Stimulated activated CD4-positive, alpha-beta T cell treated with anti-CD3 and anti-CD28 coated beads, Interleukin-12 subunit alpha, Interleukin-12 subunit beta, amount 100 ng/mL, for 24 hours (primary cell): ENCODE measurements at regions not wholly inside any gene's neighbourhood (a gene's known extent, or its start where the extent isn't known, plus 50 kb on each side); places are given as distances from the start of the nearest gene placed in this dataset.
"Not testable (repeated sequence)": the region's sequence is repeated elsewhere in the genome, so short reads cannot be mapped to it uniquely, and the experiment has no call there.

ENCODE experiments used
- DNase-seq, 2 experiments: peaks; one replicate each; pipeline ENCODE4 v3.0.0-alpha.2; 2020; ENCODE audit warnings: low read depth in 2 of 2

DNA sequence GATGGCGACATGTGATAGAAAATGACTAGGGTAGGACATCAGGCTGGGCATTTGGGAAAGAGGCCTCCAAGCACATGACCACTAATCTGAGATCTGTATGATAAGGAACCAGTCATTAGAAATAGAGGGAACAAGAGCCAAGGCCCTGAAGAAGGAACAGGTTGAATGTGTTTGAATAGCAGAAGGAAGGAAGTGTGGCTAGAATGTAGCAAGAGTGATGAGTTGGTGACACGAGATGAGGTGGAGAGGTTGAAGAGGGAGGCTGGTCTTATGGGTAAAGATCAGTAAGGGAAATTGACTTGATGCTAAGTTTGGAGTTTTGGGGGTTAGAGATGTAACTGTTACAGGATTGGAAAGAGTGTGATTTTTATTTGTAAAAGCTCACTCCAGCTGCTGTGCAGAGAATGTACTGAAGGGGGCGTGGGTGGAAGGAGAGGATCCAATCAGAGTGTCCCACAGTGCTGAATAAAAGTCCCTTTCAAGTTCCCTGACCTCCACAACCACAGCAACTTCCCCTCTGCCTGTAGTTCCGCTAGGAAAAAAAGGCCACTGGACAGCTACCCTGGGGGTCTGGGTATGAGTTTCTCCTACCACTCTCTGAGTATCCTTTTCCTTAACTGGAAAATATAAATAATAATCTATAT lies 295.0 kb downstream of the OMA1 start:
- DNase-seq: no peak

- DNase-seq: no peak
Measured at GRCh38 chr1:58250587-58250948, 296.0 kb downstream of the OMA1 start.

DNA sequence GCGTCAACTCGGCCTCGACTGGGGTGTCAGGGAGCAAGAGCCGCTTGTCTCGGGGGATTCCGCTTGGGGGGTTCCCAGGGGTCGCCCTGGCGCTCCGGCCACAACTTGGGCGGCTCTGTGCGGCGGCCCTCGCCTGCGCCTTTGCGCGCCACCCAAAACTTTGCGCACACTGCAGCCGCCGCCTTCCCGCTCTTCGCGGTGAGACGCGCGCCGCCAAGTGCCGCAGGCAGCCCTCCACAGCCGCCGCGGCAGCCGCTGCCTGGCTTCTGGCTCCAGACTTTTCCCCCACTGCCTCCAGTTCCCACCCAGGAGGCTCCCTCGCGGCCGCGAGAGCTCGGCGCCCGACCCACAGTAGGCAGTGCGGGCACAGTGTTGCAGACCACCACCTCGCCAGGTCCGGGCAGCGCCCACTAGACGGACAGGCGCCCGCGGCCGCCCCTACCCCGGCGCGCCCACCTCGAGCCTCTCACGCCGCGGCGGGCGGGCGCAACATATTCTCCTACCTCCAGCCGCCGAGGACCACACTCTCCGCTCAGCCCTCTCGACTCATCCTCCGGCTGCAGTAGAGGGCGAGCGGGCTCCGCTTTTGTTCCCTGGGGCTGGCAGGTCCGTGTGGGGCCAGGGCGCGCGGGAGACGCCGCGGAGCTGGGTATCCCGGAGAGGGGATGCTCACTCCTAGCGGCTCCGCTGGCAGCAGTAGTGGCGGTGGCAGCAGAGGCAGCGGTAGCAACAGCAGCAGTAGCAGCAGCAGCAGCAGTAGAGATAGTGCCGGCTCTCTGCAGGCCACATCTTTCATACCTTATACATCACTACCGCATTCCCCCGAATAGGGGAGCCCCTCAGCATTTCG lies 296.6 kb downstream of the OMA1 start:
- no peak for DNase-seq

- DNase-seq: no peak
Measured at GRCh38 chr1:58249388-58249736, 297.2 kb downstream of the OMA1 start.

DNA sequence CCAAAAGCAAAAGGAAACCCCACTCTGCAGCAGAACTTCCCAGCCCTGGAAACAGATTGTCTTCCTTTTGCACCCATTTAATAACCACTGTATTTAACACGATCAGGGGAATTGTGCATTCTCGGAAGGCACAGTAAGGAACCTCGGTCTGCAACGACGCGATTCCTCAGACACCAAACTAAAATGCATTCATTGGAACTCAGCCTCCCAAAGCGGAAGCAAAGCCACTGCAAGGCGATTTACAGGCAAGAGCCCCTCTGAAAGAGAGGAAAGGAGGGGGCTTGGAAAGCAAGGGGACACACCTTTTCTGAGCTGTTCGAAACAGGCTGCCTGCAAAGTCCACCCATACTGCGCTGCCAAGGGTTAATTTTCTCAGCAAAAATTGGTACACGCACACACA lies 297.7 kb downstream of the OMA1 start:
- no peak for DNase-seq

DNA sequence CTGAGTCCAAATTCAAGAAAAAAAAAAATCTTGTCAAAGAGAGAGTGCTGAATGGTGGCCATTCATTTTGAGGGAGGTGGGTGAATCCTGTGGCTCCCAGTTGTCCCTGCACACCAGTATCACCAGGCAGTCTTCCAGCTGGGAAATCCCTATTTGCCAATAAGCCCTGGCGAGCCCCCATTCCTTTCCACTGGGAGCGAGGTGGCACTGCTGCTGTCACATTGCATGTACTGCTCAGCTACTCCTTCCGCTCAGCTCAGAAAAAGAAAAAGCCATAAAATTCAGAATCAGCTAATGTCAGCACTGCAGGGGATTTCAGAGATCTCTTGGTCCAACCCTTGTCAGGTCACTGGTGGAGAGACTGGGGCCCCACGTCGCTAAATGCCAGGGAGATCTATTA lies 298.5 kb downstream of the OMA1 start:
- no peak for DNase-seq

DNA sequence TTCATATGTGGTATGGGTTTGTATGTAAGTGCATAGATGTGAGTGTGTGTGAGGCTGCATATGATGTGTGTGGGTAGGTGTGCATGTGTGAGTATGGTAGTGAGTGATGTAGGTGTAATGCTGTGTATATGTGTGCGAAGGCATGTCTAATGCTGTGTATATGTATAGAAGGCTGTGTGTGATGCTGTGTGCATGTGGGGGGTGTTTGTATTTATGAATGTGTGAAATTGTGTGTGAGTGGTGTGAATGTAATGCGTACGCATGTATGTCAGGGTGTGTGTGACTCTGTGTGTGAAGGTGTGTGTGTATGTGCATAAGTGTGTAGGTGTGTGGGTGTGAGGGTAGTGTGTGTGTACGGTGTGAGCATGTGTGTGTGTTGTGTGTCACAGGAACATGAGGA lies 300.0 kb downstream of the OMA1 start:
- no peak for DNase-seq

DNA sequence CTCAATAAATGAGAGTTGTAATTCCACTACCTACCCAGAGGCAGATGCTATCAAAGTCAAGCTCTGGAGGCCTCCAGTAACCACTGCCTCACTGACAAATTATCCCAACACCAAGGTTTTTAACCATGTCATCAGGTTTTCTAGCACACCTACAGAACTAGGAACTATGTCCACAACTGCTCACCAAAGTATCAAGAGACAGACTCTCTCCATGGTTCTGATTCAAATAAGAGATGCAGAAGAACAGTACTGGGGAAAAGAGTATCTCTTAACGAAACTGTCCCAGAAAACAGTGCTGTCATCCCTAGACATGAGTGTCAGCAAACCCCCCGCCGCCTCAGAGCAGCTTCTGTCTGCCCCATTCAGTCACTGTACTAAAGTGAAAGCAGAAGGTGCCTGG lies 301.7 kb downstream of the OMA1 start:
- no peak for DNase-seq

- no peak for DNase-seq
Measured at GRCh38 chr1:58238846-58239245, 307.7 kb downstream of the OMA1 start.

DNA sequence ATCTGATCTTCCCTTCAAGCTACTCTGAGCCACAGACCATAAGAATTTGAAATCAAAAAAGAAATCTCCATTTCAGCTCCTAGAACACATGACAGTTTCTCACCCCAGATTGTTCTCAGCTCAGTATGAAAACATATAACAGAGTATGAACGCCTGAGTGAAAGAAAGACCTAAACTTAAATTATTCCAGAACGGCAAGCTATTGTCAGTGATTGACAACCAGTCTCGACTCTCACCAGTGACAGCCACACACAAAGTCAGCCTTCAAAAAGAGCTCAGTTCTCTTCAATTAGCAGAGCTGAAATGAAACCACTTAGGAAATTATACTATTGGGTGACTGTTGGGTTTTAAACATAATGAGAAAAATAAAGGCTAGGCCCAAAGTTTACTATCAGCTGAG lies 312.8 kb downstream of the OMA1 start:
- no peak for DNase-seq

DNA sequence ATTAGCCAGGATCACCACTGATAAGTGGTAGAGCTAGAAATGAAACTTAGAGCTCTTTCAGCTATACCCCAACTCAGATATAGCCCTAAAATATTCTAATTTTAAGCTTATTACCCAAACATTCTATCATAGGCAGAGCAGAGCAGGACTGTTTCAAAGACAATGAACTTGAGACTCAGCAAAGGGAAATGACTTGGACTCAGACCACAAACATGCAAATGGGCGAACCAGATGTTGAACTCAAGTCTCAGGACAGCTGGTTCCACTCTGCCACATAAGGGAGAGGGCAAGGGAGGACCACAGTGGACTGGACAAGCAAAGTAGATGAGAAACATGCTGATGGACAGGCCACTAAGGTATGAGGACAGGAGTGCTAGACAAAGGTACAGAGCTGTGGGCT lies 315.3 kb downstream of the OMA1 start:
- no peak for DNase-seq

DNA sequence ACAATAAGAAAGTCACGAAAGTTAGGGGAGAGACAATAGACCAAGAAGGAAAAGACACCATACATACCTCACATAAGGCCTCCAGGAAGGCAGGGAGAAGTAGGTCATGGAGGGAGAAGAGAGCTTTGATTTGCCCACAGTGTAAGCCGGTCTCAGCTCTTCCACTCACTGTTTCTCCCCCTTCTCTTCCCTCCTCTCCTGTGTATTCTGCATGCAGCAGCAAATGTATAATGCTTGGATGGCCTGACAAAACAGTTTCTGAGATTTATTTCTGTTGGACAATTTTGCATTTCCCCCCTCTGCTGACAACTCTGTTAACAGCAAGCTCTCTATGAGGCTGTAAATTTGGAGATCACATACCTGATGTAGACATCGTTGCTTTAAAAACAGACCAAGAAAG lies 318.9 kb downstream of the OMA1 start:
- DNase-seq: no peak

DNA sequence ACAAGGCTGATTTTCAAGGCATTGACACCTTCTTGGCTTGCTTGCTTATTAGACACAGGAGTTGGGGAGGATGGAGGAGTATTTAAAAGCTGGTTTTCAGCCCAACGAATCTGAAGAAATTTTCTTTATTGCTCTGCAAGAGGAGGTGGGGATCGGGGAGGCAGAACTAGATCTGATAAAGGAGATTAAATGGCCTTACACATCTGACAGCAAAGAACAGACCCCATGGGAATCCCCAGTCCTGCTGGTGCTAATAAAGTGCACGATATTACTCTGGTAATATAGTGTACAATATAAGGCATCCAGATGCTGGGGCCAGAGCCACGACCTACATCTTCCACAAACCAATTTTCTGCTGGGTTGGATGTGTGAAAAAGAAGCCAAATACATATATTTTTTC lies 323.0 kb downstream of the OMA1 start:
- DNase-seq: no peak

DNA sequence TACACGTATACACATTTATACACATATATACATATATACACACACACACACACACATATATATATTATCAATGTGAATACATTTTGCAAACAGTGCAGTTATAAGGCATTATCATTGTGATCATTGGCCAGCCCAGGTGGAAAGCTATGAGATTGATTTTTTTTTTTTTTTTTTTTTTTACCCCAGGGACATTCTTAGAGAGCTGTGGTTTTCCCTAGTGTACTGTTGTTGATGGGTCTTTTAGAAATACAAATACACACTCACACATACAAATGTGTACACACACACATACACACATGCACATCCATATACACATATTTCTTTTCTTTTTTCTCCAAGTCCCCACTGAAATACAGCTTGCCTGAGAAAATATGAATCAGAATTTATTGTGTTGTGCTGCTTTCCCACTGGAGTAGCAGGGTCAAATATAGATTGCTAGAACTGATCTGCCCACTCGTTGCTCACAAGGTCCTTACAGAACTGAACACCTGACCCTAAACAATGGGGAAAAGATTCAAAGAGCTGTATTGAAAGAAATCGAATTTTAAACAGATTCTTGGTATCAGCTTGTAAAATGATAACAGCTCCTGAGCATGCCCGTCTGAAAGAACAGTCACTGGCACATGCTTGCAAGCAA lies 325.6 kb downstream of the OMA1 start:
- DNase-seq: no peak

DNA sequence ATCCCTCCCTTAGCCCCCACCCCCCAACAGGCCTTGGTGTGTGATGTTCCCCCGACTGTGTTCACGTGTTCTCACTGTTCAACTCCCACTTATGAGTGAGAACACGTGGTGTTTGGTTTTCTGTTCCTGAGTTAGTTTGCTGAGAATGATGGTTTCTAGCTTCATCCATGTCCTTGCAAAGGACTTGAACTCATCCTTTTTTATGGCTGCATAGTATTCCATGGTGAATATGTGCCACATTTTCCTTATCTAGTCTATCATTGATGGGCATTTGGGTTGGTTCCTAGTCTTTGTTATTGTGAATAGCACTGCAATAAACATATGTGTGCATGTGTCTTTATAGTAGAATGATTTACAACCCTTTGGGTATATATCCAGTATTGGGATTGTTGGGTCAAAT lies 330.4 kb downstream of the OMA1 start:
- DNase-seq: not testable (repeated sequence)

DNA sequence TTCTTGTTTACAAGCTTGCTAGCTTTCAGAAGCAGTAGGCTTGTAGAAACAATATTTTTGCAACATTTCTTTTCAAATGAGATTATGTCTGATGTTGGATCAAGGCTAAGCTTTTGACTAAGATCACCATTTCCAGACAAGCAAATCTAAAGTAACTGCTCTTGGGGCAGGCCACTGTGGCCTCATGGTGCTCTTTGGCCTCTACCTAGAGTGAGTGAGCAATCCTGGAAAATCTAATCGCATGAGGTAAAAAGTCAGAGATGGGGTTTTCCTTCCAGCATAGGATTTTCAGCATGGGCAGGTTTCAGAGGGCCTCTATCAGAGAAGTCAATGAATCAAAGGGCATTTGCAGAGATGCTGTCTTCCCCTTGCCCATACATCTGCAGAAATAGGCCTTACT lies 331.9 kb downstream of the OMA1 start:
- DNase-seq: no peak

DNA sequence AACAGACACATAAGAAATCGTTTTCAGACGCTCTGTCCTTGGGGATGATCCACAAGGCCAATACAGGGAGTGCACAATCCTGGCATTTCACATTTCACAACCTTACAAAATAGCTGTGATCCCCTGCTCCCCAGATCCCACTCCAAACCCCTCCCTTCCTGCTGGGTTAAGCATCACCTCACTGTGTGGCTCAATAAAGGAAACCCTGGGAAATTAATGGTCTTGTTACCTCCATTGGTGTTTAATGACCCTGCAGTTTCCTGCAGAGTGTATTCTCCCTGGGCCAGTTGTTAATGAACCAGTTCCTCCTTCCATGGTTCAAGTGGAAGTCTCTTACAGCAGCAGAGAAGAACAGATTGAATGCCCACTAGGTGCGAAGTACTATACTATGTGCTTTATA lies 334.7 kb downstream of the OMA1 start:
- DNase-seq: no peak

GRCh38 chr1:58209575-58209974 lies 337.0 kb downstream of the OMA1 start:
- DNase-seq: no peak

- no peak for DNase-seq
Measured at GRCh38 chr1:58206749-58207148, 339.8 kb downstream of the OMA1 start.

GRCh38 chr1:58204284-58204683 lies 342.2 kb downstream of the OMA1 start:
- DNase-seq: no peak

- no peak for DNase-seq
Measured at GRCh38 chr1:58201492-58202106, 344.9 kb downstream of the OMA1 start.

DNA sequence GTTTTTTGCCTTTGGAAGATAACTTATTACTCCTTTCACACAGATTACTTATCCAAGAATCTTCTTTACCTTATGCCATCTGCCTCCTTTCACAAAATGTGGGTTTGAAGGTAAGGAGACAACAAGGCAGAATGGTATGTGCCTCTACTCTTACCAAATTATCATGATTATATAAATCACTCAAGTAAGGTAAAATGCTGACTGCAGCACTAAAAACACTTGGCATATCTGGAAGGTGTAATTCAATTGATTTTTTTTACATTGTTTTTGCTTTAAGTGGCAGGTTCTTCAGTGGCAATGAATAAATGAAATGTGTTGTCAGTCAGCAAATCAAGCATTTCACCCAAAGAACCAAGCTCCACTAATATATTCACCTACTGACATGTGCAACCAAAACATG lies 346.1 kb downstream of the OMA1 start:
- no peak for DNase-seq

DNA sequence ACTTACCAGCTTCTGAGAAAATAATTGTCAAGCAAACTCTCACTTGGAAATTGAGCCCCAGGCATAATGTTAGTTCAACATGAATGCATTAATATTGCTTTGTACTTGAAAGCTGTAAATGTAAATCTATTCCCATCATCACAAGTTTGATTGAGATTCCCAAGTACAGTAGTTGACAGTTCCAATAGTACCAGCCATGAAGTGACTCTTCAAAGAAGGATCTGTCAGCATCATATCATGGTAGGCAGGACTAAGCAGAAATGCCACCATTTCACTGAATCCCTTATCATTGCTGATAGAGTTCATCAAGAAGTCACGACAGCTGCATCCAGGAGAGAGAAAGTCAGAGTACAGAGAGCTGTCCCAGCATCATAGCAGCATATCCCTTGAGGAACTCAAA lies 348.7 kb downstream of the OMA1 start:
- no peak for DNase-seq
